ENCODE measurements at regions not wholly inside any gene's neighbourhood (a gene's known extent, or its start where the extent isn't known, plus 50 kb on each side); places are given as distances from the start of the nearest gene placed in this dataset.

DNA sequence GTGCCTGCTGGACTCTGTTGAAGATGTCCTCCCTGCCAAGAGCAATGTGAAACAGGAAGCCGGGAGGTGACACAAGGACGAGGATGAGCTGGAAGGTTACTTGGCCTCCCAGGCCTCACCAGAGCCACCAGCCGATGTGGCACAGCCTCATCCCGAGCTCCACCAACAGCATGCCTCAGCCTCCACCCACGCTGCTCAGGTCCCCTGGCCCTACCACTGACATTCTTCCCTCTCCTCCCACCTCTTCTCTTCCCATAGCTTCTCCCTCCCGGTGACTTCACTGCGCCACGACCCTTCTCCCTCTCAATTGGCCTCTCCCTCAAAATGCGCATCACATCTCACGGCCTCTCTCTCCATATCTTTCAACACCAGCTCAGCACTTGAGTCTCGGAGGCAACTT is 249.9 kb downstream of the SKAP2 start:
- no peak overlapping the region for H3K27ac ChIP-seq (replicated peaks in 1 of 4)
- intact Hi-C loops (cut with DNase I) = no loop called here
- no peak overlapping the region for H3K4me3 ChIP-seq
- 93% methylated on average over 10 of the region's 11 CpGs for WGBS
- H3K9me3 ChIP-seq = no peaks in the 10 kb centered on the region
- no peaks in the 10 kb centered on the region for H3K27me3 ChIP-seq
- H3K36me3 ChIP-seq = no peaks in the 10 kb centered on the region
- H3K4me1 ChIP-seq = no peaks in the 10 kb centered on the region
- no peak for DNase-seq (ENCODE audit: extremely low spot score)
- no peak for TF ChIP-seq POLR2AphosphoS5 (IDR thresholded peaks at IDR 0.05)
- no peak for TF ChIP-seq POLR2A (IDR thresholded peaks at IDR 0.05; ENCODE audit: low read depth)
- TF ChIP-seq, protein P1, sequence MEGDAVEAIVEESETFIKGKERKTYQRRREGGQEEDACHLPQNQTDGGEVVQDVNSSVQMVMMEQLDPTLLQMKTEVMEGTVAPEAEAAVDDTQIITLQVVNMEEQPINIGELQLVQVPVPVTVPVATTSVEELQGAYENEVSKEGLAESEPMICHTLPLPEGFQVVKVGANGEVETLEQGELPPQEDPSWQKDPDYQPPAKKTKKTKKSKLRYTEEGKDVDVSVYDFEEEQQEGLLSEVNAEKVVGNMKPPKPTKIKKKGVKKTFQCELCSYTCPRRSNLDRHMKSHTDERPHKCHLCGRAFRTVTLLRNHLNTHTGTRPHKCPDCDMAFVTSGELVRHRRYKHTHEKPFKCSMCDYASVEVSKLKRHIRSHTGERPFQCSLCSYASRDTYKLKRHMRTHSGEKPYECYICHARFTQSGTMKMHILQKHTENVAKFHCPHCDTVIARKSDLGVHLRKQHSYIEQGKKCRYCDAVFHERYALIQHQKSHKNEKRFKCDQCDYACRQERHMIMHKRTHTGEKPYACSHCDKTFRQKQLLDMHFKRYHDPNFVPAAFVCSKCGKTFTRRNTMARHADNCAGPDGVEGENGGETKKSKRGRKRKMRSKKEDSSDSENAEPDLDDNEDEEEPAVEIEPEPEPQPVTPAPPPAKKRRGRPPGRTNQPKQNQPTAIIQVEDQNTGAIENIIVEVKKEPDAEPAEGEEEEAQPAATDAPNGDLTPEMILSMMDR (IDR thresholded peaks at IDR 0.05) = no peak
- TF ChIP-seq EP300 (IDR thresholded peaks at IDR 0.05) = no peak

DNA sequence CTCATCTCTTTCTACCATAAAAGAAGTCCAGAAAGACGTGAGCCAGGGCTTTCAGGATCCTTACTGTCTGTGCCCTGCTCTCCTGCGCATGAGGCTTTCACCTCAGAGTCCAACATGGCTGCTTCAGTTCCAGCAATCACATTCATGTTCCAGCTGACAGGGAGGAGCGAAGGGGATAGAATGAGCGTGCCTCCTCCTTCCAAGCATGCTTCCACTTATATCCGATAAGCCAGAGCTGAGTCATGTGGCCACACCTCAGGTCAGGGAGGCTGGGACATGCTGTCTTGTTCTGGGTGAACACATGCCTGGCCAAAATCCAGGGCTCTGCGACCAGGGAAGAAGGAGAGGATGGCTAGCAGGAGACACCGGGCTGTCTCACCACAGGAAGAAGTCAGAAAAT is 248.2 kb downstream of the SKAP2 start:
- DNase-seq (ENCODE audit: extremely low spot score) = no peak
- H3K4me1 ChIP-seq = no peaks in the 10 kb centered on the region
- WGBS = 89% methylated on average over 6 of the region's 7 CpGs

DNA sequence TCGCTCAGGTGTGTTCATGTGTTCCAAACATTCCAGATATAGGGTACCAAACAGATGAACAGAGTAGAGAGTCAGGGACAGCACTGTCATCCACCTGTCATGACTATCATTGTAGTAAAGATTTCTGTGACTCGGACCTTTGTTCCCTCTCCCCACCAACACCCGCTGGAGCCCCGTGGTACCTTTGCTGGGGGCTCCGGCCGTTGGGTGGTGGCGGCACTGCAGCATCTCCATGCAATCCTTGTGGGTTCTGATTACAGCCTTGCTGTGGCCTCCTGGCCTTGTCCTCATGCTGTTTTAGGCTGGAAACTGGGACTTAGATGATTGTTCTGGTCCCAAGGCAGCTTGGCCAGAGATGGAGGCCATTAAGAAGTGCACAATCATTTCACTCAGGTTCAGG is 247.3 kb downstream of the SKAP2 start:
- no peak for TF ChIP-seq POLR2AphosphoS5 (IDR thresholded peaks at IDR 0.05)
- TF ChIP-seq POLR2A (IDR thresholded peaks at IDR 0.05; ENCODE audit: low read depth) = no peak
- TF ChIP-seq, protein P1 (IDR thresholded peaks at IDR 0.05) = no peak
- no peak for TF ChIP-seq EP300 (IDR thresholded peaks at IDR 0.05)
- intact Hi-C loops (cut with DNase I) = no loop called here
- Histone ChIP-seq H3K4me1 (no peaks in the 10 kb centered on the region), H3K36me3 (no peaks in the 10 kb centered on the region), H3K9me3 (no peaks in the 10 kb centered on the region), H3K4me3 (no peak overlapping the region), H3K27ac (replicated peaks in 1 of 4) (no peak overlapping the region), H3K27me3 (no peaks in the 10 kb centered on the region)
- 91% methylated on average over 7 of the region's 7 CpGs for WGBS
- DNase-seq (ENCODE audit: extremely low spot score) = no peak

More for the DNA sequence above, 248.2 kb downstream of the SKAP2 start:
- H3K27me3 ChIP-seq = no peaks in the 10 kb centered on the region
- H3K36me3 ChIP-seq = no peaks in the 10 kb centered on the region
- TF ChIP-seq POLR2AphosphoS5 (IDR thresholded peaks at IDR 0.05) = no peak
- no peak for TF ChIP-seq POLR2A (IDR thresholded peaks at IDR 0.05; ENCODE audit: low read depth)
- TF ChIP-seq EP300 (IDR thresholded peaks at IDR 0.05) = no peak
- TF ChIP-seq, protein P1 (IDR thresholded peaks at IDR 0.05) = no peak
- intact Hi-C loops (cut with DNase I) = no loop called here
- H3K4me3 ChIP-seq = no peak overlapping the region
- no peak overlapping the region for H3K27ac ChIP-seq (replicated peaks in 1 of 4)
- no peaks in the 10 kb centered on the region for H3K9me3 ChIP-seq

Measured in esophagus muscularis mucosa (tissue), 4 donors.